ENCODE measurements at regions not wholly inside any gene's neighbourhood (a gene's known extent, or its start where the extent isn't known, plus 50 kb on each side); places are given as distances from the start of the nearest gene placed in this dataset.

GRCh38 chr4:33176566-33176965 is 2456.4 kb downstream of the PCDH7 start:
- no peak overlapping the region for H3K4me3 ChIP-seq
- H3K4me1 ChIP-seq, result no peaks in the 10 kb centered on the region
- TF ChIP-seq POLR2A (IDR thresholded peaks at IDR 0.05) (no peak), CTCF (IDR thresholded peaks at IDR 0.05) (no peak), POLR2AphosphoS5 (IDR thresholded peaks at IDR 0.05) (no peak)
- no peaks in the 10 kb centered on the region for H3K36me3 ChIP-seq
- H3K27ac ChIP-seq, result no peak overlapping the region
- intact Hi-C loops (cut with DNase I; ENCODE audit: low total_unique reads), result no loop called here
- H3K9me3 ChIP-seq, result no peaks in the 10 kb centered on the region
- DNase-seq (ENCODE audit: low spot score in 2 of 2), result no peak
- H3K27me3 ChIP-seq, result no peaks in the 10 kb centered on the region

- TF ChIP-seq POLR2AphosphoS5 (IDR thresholded peaks at IDR 0.05), result no peak
- no peak for TF ChIP-seq POLR2A (IDR thresholded peaks at IDR 0.05)
- TF ChIP-seq CTCF (IDR thresholded peaks at IDR 0.05), result no peak
- intact Hi-C loops (cut with DNase I; ENCODE audit: low total_unique reads), result no loop called here
These were observed 2464.6 kb downstream of the PCDH7 start for GRCh38 chr4:33184657-33185290.

GRCh38 chr4:33187035-33187434 is 2466.9 kb downstream of the PCDH7 start:
- Histone ChIP-seq H3K4me1 (no peaks in the 10 kb centered on the region), H3K27me3 (no peaks in the 10 kb centered on the region), H3K36me3 (no peaks in the 10 kb centered on the region), H3K4me3 (no peak overlapping the region), H3K27ac (no peak overlapping the region), H3K9me3 (peaks cover 0 to 9% of the 10 kb centered on the region in 2 donors)
- DNase-seq (ENCODE audit: low spot score in 2 of 2), result no peak
- intact Hi-C loops (cut with DNase I; ENCODE audit: low total_unique reads), result no loop called here
- TF ChIP-seq CTCF (IDR thresholded peaks at IDR 0.05) (no peak), POLR2AphosphoS5 (IDR thresholded peaks at IDR 0.05) (no peak), POLR2A (IDR thresholded peaks at IDR 0.05) (no peak)

More at GRCh38 chr4:33184657-33185290, 2464.6 kb downstream of the PCDH7 start:
- Histone ChIP-seq H3K9me3 (peaks cover 0 to 9% of the 10 kb centered on the region in 2 donors), H3K27me3 (no peaks in the 10 kb centered on the region), H3K4me3 (no peak overlapping the region), H3K27ac (no peak overlapping the region), H3K36me3 (no peaks in the 10 kb centered on the region), H3K4me1 (no peaks in the 10 kb centered on the region)
- DNase-seq (ENCODE audit: low spot score in 2 of 2), result no peak

GRCh38 chr4:33188733-33189132 is 2468.6 kb downstream of the PCDH7 start:
- H3K9me3 ChIP-seq, result no peaks in the 10 kb centered on the region
- H3K27ac ChIP-seq, result no peak overlapping the region
- intact Hi-C loops (cut with DNase I; ENCODE audit: low total_unique reads), result no loop called here
- H3K36me3 ChIP-seq, result no peaks in the 10 kb centered on the region
- TF ChIP-seq CTCF (IDR thresholded peaks at IDR 0.05), result no peak
- TF ChIP-seq POLR2A (IDR thresholded peaks at IDR 0.05), result no peak
- no peak for TF ChIP-seq POLR2AphosphoS5 (IDR thresholded peaks at IDR 0.05)
- H3K4me1 ChIP-seq, result no peaks in the 10 kb centered on the region
- H3K27me3 ChIP-seq, result no peaks in the 10 kb centered on the region
- no peak for DNase-seq (ENCODE audit: low spot score in 2 of 2)
- no peak overlapping the region for H3K4me3 ChIP-seq

GRCh38 chr4:33189169-33189568 is 2469.0 kb downstream of the PCDH7 start:
- no peaks in the 10 kb centered on the region for H3K9me3 ChIP-seq
- no peaks in the 10 kb centered on the region for H3K4me1 ChIP-seq
- no peaks in the 10 kb centered on the region for H3K27me3 ChIP-seq
- no peak overlapping the region for H3K4me3 ChIP-seq
- no peak for DNase-seq (ENCODE audit: low spot score in 2 of 2)
- no peaks in the 10 kb centered on the region for H3K36me3 ChIP-seq
- intact Hi-C loops (cut with DNase I; ENCODE audit: low total_unique reads), result no loop called here
- TF ChIP-seq POLR2A (IDR thresholded peaks at IDR 0.05) (no peak), CTCF (IDR thresholded peaks at IDR 0.05) (no peak), POLR2AphosphoS5 (IDR thresholded peaks at IDR 0.05) (no peak)
- no peak overlapping the region for H3K27ac ChIP-seq
